BE2C (cell line): ENCODE measurements at regions not wholly inside any gene's neighbourhood (a gene's known extent, or its start where the extent isn't known, plus 50 kb on each side); places are given as distances from the start of the nearest gene placed in this dataset.

Experiments used
- DNase-seq: peaks from one replicate; pipeline ENCODE4 v3.0.0-alpha.2; 2020
- H3K27me3 ChIP-seq: fragments of 250-450 bp; sonication (Bioruptor Pico); 2 replicates; pipeline ENCODE4 v1.5.1; 2020; ENCODE audit warnings: mild to moderate bottlenecking
- H3K36me3 ChIP-seq: fragments of 250-450 bp; sonication (Bioruptor Pico); 2 replicates; pipeline ENCODE4 v1.5.1; 2020; ENCODE audit warnings: mild to moderate bottlenecking
- H3K4me1 ChIP-seq: fragments of 250-450 bp; sonication (Bioruptor Pico); 2 replicates; pipeline ENCODE4 v1.5.1; 2020
- H3K4me3 ChIP-seq: 2 replicates; pipeline ENCODE4 v1.5.1; 2011; ENCODE audit warnings: low read depth, low read length
- H3K9me3 ChIP-seq: fragments of 250-450 bp; sonication (Bioruptor Pico); 2 replicates; pipeline ENCODE4 v1.5.1; 2020
- CTCF ChIP-seq: IDR thresholded peaks from 2 replicates; pipeline ENCODE4 v1.5.1; 2012; ENCODE audit warnings: mild to moderate bottlenecking, low read depth, low read length

GRCh38 chr12:40583743-40584142, 108.5 kb upstream of the CNTN1 start:
- DNase-seq: no peak
- Histone ChIP-seq H3K36me3 (no peaks in the 10 kb centered on the region), H3K9me3 (no peaks in the 10 kb centered on the region), H3K4me3 (no peak overlapping the region), H3K27me3 (no peaks in the 10 kb centered on the region), H3K4me1 (no peaks in the 10 kb centered on the region)
- no peak for TF ChIP-seq CTCF

- H3K27me3 ChIP-seq: no peaks in the 10 kb centered on the region
- H3K4me3 ChIP-seq: no peak overlapping the region
- H3K36me3 ChIP-seq: no peaks in the 10 kb centered on the region
- no peaks in the 10 kb centered on the region for H3K4me1 ChIP-seq
- no peak for TF ChIP-seq CTCF
- no peaks in the 10 kb centered on the region for H3K9me3 ChIP-seq
- no peak for DNase-seq
Observed at GRCh38 chr12:40584763-40585162, 107.5 kb upstream of the CNTN1 start.

GRCh38 chr12:40586823-40587222, 105.4 kb upstream of the CNTN1 start:
- no peaks in the 10 kb centered on the region for H3K36me3 ChIP-seq
- no peaks in the 10 kb centered on the region for H3K4me1 ChIP-seq
- H3K4me3 ChIP-seq: no peak overlapping the region
- H3K27me3 ChIP-seq: no peaks in the 10 kb centered on the region
- no peak for TF ChIP-seq CTCF
- no peak for DNase-seq
- H3K9me3 ChIP-seq: no peaks in the 10 kb centered on the region

- Histone ChIP-seq H3K27me3 (no peaks in the 10 kb centered on the region), H3K9me3 (no peaks in the 10 kb centered on the region), H3K4me3 (no peak overlapping the region), H3K36me3 (no peaks in the 10 kb centered on the region), H3K4me1 (no peaks in the 10 kb centered on the region)
- DNase-seq: no peak
- TF ChIP-seq CTCF: no peak
Observed at GRCh38 chr12:40587421-40587820, 104.8 kb upstream of the CNTN1 start.

- Histone ChIP-seq H3K9me3 (no peaks in the 10 kb centered on the region), H3K36me3 (no peaks in the 10 kb centered on the region), H3K4me1 (no peaks in the 10 kb centered on the region), H3K27me3 (no peaks in the 10 kb centered on the region), H3K4me3 (no peak overlapping the region)
- TF ChIP-seq CTCF: no peak
- DNase-seq: no peak
Observed at GRCh38 chr12:40587970-40588369, 104.3 kb upstream of the CNTN1 start.

- no peak overlapping the region for H3K4me3 ChIP-seq
- H3K4me1 ChIP-seq: no peaks in the 10 kb centered on the region
- no peaks in the 10 kb centered on the region for H3K9me3 ChIP-seq
- DNase-seq: no peak
- no peak for TF ChIP-seq CTCF
- no peaks in the 10 kb centered on the region for H3K36me3 ChIP-seq
- H3K27me3 ChIP-seq: no peaks in the 10 kb centered on the region
Observed at GRCh38 chr12:40597133-40597532, 95.1 kb upstream of the CNTN1 start.
